Endothelial cell (in vitro differentiated cells): ENCODE measurements at regions not wholly inside any gene's neighbourhood (a gene's known extent, or its start where the extent isn't known, plus 50 kb on each side); places are given as distances from the start of the nearest gene placed in this dataset.

Source experiments
- DNase-seq: peaks from one replicate; pipeline ENCODE4 v3.0.0; 2021; ENCODE audit warnings: low spot score
- H3K27ac Mint-ChIP-seq: one replicate; pipeline ENCODE4 v1.8.0; 2021; ENCODE audit warnings: mixed read lengths, inconsistent platforms; ENCODE audit not compliant: unreplicated experiment
- H3K27me3 Mint-ChIP-seq: one replicate; pipeline ENCODE4 v1.8.0; 2021; ENCODE audit warnings: mild to moderate bottlenecking, moderate library complexity, mixed read lengths, inconsistent platforms; ENCODE audit not compliant: unreplicated experiment
- H3K36me3 Mint-ChIP-seq: one replicate; pipeline ENCODE4 v1.8.0; 2021; ENCODE audit warnings: mild to moderate bottlenecking, low read depth, mixed read lengths, inconsistent platforms; ENCODE audit not compliant: unreplicated experiment
- H3K4me1 Mint-ChIP-seq: one replicate; pipeline ENCODE4 v1.8.0; 2021; ENCODE audit warnings: mild to moderate bottlenecking, mixed read lengths, inconsistent platforms; ENCODE audit not compliant: unreplicated experiment
- H3K4me3 Mint-ChIP-seq: one replicate; pipeline ENCODE4 v1.8.0; 2021; ENCODE audit warnings: mild to moderate bottlenecking, mixed read lengths, inconsistent platforms; ENCODE audit not compliant: unreplicated experiment
- H3K9me3 Mint-ChIP-seq: one replicate; pipeline ENCODE4 v1.8.0; 2021; ENCODE audit warnings: mixed read lengths, inconsistent platforms; ENCODE audit not compliant: unreplicated experiment
- TF ChIP-seq, protein P1 (sequence below): fragments of 200-600 bp; sonication (generic); IDR thresholded peaks from one replicate; pipeline ENCODE4 v1.5.0; 2021; ENCODE audit warnings: antibody characterized with exemption; ENCODE audit not compliant: unreplicated experiment

DNA sequence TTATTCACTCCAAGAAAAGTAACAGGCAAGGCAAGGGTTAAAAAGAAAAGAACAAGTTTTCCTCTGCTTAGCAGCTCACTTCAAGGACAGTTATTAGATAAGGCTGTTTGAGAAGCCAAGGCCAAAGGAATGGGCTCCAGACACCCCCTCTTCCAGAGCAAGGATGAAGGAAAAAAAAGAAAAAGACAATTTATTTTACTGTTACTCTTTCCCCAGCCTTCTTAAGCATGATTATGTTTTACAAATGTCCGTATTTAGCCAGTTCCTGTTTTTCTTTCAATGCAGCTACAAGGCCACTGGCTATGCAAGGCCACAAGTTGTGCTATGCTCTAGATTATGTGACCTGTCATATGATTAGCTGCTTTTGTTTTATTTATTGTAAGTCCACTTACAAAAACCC, 106.5 kb upstream of the SIMC1 start:
- no peak overlapping the region for H3K4me3 Mint-ChIP-seq
- H3K36me3 Mint-ChIP-seq = peaks cover 3% of the 10 kb centered on the region
- H3K9me3 Mint-ChIP-seq = no peaks in the 10 kb centered on the region
- H3K4me1 Mint-ChIP-seq = peaks cover 10% of the 10 kb centered on the region
- peaks cover 6% of the 10 kb centered on the region for H3K27me3 Mint-ChIP-seq
- TF ChIP-seq, protein P1, sequence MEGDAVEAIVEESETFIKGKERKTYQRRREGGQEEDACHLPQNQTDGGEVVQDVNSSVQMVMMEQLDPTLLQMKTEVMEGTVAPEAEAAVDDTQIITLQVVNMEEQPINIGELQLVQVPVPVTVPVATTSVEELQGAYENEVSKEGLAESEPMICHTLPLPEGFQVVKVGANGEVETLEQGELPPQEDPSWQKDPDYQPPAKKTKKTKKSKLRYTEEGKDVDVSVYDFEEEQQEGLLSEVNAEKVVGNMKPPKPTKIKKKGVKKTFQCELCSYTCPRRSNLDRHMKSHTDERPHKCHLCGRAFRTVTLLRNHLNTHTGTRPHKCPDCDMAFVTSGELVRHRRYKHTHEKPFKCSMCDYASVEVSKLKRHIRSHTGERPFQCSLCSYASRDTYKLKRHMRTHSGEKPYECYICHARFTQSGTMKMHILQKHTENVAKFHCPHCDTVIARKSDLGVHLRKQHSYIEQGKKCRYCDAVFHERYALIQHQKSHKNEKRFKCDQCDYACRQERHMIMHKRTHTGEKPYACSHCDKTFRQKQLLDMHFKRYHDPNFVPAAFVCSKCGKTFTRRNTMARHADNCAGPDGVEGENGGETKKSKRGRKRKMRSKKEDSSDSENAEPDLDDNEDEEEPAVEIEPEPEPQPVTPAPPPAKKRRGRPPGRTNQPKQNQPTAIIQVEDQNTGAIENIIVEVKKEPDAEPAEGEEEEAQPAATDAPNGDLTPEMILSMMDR = no peak
- H3K27ac Mint-ChIP-seq = no peak overlapping the region
- DNase-seq = no peak

DNA sequence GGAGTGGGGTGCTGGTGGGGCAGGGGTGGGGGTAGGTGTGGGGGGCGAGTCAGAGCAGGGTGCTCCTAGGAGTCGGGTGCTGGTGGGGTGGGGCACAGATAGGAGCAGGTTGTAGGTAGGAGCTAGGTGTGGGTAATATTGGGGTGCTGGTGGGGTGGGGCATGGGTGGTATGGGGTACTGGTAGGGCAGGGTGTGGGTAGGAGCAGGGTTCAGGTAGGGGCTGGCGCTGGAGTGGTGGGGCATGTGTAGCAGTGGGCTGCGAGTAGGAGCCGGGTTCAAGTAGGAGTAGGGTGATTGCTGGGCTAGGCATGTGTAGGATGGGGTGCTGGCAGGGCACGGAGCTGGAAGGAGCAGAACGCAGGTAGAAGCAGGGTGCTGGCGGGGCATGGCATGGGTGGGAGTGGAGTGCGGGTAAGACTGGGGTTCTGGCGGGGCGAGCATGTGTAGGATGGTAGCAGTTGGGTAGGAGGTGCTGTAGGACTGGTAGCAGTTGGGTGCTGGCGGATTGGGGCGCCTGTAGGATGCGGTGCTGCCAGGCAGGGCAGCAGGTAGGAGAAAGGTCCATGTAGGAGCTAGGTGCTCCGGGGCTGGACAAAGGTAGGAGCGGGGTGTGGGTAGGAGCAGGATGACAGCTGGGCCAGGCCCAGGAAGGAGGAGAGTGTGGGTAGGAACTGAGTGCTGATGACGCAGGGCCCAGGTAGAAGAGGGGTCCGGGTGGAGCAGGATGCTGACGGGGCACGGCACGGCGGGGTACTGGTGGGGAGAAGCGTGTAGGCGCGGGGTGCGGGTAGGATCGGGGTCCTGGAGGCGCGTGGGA, 105.5 kb upstream of the SIMC1 start:
- H3K4me3 Mint-ChIP-seq = no peak overlapping the region
- H3K4me1 Mint-ChIP-seq = peaks cover 10% of the 10 kb centered on the region
- H3K36me3 Mint-ChIP-seq = peaks cover 3% of the 10 kb centered on the region
- peaks cover 8% of the 10 kb centered on the region for H3K27me3 Mint-ChIP-seq
- no peaks in the 10 kb centered on the region for H3K9me3 Mint-ChIP-seq
- DNase-seq = no peak
- TF ChIP-seq, protein P1 = no peak
- H3K27ac Mint-ChIP-seq = no peak overlapping the region

DNA sequence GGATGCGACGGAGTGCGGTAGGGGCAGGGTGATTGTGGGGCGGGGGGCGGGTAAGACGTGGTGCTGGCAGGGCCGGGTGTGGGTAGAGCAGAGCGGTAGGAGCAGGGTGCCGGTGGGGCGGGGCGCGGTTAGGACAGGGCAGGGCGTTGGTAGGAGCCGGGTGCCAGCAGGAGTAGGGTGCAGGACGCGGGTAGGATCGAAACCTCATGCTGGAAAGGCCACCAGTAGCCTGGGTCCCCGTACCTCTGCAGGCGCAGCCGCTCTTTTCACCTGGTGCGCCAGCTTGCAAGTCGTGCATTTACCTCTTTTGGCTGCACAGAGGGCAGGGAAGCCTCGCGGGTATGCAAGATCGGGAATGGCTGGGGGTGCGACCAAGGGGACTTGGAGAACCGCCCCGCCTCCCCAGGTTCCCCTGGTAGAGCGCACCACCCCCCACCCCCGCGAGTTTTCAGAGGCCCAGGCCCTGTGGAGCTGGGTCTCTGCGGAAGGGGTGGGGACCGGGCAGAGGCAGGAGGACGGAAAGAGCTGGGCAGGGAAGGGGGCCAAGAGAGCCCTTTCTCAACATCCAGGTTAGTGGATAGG, 104.8 kb upstream of the SIMC1 start:
- DNase-seq = no peak
- Mint-ChIP-seq H3K27me3 (peaks cover 8% of the 10 kb centered on the region), H3K4me1 (peaks cover 10% of the 10 kb centered on the region), H3K27ac (no peak overlapping the region), H3K4me3 (peak overlapping the region; percentile 75), H3K9me3 (no peaks in the 10 kb centered on the region), H3K36me3 (peaks cover 3% of the 10 kb centered on the region)
- TF ChIP-seq, protein P1 = no peak

DNA sequence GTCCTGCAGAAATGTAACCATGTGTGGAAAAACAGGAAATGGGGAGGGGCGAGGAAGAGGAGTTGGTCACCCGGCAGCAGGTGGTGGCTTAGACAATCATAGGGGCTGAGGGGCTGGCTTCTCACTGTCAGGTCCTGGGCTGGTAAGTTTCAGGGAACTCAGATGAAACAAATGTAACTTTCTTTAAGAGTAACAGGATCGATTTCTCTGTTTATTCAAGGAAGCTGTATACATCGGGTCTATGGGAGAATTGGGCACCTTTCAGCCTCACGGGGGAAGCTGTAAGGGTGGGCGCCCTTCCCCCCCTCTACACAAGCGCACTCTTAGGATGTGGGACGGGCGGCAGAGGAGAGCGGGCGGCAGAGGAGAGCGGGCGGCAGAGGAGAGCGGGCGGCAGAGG, 104.3 kb upstream of the SIMC1 start:
- peaks cover 10% of the 10 kb centered on the region for H3K4me1 Mint-ChIP-seq
- H3K36me3 Mint-ChIP-seq = peaks cover 3% of the 10 kb centered on the region
- no peak overlapping the region for H3K27ac Mint-ChIP-seq
- H3K27me3 Mint-ChIP-seq = peaks cover 8% of the 10 kb centered on the region
- TF ChIP-seq, protein P1 = no peak
- H3K9me3 Mint-ChIP-seq = no peaks in the 10 kb centered on the region
- peak overlapping the region; percentile 75 for H3K4me3 Mint-ChIP-seq
- no peak for DNase-seq
